Inflammatory macrophage treated with lipopolysaccharide for 1 hour (primary cell): ENCODE measurements at regions not wholly inside any gene's neighbourhood (a gene's known extent, or its start where the extent isn't known, plus 50 kb on each side); places are given as distances from the start of the nearest gene placed in this dataset.
"Not testable (repeated sequence)": the region's sequence is repeated elsewhere in the genome, so short reads cannot be mapped to it uniquely, and the experiment has no call there.

Experiments
- DNase-seq, 2 donors: peaks; one replicate each; pipeline ENCODE4 v3.0.0-alpha.2; 2020 to 2022

DNA sequence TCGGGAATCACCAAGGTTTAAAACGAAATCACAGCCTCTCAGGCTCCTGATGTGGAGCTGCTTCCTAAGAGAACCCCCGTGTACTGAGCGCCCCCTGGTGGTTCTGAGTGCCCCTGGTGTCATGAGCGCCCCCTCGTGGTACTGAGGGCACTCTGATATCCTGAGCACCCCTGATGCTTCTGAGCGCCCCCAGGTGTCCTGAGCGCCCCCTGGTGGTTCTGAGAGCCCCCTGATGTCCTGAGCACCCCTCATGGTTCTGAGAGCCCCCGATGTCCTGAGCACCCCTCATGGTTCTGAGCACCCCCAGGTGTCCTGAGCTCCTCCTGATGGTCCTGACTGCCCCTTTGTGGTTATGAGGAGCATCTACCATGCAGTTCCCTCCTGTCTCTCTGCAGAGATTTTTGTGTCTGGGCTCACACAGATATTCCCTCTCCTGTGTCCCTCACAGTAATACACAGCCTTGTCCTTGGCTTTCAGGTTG is 1092.1 kb downstream of the TMEM121 start:
- peak; percentile 13 to 22 for DNase-seq

DNA sequence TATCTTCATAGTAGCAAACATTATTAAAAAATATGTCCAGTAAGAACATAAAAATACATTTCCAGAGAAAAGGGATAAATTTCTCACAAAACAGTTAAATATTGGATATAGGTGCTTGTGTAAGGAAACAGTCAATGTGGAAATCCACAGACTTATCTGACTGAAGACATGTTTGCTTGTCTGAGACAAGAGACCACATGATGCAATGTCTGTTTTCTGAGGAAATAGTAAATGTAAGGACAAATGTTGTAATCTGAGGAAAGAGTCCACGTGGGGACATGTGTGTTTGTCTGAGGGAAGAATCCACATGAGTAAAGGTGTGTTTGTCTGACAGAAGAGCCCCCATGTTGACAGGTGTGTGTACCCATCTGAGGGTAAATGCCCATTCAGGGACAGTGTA is 1093.2 kb downstream of the TMEM121 start:
- peak; percentile 65 to 68 for DNase-seq

DNA sequence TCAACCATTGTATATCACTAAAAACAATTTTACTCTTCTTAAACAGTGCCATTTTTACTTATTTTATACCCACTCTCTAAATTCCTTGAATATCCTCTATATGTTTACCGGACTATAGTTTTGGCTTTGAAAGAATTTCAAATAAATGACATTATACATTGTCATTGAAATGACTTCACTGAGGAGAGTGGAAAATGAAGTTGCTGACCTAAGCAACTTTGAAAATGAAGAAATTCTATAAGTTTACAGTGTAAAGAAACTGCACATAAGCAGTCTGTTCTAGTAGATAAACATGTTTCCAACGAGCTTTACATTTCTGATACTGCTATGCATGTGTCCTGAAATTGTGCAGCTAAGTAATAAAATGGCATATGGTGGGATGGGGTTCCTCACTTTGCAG is 1094.0 kb downstream of the TMEM121 start:
- DNase-seq: no peak

DNA sequence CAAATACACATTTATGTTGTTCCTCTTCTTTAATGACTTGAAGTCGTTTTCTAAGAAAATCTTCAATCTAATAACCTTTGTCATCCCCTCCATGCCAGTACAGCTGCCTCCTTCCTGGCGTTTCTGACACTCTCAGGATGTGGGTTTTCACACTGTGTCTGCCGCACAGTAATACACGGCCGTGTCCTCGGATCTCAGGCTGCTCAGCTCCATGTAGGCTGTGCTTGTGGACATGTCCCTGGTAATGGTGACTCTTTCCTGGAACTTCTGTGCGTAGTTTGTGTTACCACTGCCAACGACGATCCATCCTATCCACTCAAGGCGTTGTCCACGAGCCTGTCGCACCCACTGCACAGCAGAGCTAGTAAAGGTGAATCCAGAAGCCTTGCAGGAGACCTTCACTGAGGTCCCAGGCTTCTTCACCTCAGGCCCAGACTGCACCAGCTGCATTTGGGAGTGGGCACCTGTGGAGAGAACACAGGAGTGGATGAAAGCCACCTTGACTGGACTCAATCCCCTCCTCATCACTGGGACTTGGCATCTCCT is 1095.9 kb downstream of the TMEM121 start:
- DNase-seq: no peak

DNA sequence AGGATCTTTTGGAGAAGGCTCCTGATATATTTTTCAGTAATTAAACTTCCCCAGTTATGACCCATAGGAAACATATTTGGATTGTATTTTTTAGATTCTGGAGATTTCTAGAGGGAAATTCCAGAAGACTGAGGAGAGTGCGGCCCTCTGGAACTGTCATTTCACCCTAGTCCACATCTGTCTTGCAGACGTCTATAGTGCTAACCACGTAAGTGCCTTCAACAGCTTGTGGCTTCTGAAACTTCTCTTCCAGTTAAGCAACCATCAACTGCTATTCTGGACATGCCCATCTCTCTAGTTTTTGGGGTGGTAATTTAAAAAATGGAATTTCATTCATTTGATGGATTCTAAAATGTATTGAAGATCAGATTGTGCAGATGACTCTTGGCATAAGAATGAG is 1098.8 kb downstream of the TMEM121 start:
- DNase-seq: no peak

DNA sequence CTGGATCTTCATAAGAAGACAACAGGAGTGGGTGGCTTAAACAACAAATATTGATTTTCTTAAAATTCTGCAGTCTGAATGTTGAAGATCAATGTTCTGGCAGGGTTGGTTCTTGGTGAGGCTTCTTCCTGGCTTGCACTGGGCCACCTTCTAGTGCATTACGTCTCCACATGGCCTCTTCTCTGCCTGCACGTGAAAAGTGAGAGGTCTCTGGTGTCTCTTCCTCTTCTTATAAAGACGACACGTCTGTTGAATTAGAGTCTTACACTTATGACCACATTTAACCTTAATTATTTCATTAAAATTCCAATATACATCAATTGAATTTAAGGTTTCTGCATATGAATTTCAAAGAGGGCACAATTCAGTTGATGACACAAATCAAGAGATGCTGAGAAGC is 1100.1 kb downstream of the TMEM121 start:
- not testable (repeated sequence) for DNase-seq

DNA sequence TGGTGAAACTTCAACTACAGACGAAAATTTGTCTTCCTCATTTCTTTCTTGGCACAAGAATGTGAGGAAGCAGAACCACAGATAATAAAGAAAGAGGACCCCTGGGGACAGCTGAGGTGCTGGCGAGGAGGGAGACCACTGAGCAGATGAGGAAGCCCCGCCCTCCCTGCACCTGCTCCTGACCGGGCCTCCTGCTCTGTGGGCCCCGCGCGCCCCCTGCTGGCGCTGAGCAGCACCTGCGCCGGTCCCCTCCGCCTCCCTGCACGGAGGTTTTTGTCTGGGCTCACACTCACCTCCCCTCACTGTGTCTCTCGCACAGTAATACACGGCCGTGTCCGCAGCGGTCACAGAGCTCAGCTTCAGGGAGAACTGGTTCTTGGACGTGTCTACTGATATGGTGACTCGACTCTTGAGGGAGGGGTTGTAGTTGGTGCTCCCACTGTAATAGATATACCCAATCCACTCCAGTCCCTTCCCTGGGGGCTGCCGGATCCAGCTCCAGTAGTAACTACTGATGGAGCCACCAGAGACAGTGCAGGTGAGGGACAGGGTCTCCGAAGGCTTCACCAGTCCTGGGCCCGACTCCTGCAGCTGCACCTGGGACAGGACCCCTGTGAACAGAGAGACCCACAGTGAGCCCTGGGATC is 1100.7 kb downstream of the TMEM121 start:
- peak; percentile 13 to 59 for DNase-seq

DNA sequence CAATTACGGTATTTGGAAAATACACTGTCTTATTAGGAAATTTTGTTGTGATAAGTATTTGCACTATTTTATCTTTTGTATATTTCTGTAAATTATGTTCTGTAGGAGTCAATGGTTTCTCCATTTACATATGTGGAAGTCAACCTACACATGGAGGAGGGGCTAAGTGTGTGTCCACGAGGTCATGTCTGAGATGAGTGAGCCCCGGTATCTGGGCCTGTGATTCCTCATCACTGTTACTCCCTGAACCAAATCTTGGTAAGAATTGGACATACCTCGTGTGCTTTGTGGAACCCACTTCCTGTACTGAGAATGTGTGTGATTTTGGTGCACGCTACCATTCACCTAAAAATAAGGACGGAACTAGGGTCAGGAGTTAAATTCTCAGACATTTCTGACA is 1105.5 kb downstream of the TMEM121 start:
- peak; percentile 16 to 31 for DNase-seq

DNA sequence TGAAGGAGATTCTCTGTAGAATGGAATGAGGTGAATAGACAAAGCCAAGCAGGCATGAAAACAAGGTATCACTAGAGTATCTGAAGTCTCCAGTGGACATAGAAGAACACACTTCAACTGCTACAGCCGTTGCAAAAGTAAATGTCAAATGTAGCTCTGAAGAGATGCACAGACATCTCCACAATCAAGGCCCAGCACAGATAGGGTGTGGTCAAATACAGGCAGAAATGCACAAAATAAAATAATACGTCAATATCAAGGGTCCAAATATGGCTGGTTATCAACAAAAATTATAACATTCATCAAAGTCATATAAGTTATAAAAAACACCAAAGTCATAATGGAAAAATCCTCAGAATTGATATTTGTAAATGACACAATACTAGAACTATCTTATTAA is 1107.3 kb downstream of the TMEM121 start:
- DNase-seq: no peak

DNA sequence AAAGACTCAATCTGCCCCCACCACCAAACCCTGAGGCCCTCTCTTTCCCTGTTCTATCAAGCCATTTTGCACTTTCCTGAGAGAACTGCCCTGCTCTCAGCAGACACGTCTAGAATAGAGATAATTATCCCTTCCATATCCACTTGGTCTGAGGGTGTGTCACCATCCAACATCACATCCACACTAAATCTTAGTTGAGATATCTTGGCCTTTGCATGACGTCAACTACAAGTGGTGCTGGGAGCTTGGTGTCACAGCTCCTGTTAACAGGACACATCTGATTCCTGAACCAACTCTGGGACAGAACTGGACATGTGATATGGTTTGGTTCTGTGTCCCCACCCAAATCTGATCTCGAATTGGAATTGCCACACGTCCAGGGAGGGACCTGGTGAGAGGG is 1109.2 kb downstream of the TMEM121 start:
- DNase-seq: no peak

DNA sequence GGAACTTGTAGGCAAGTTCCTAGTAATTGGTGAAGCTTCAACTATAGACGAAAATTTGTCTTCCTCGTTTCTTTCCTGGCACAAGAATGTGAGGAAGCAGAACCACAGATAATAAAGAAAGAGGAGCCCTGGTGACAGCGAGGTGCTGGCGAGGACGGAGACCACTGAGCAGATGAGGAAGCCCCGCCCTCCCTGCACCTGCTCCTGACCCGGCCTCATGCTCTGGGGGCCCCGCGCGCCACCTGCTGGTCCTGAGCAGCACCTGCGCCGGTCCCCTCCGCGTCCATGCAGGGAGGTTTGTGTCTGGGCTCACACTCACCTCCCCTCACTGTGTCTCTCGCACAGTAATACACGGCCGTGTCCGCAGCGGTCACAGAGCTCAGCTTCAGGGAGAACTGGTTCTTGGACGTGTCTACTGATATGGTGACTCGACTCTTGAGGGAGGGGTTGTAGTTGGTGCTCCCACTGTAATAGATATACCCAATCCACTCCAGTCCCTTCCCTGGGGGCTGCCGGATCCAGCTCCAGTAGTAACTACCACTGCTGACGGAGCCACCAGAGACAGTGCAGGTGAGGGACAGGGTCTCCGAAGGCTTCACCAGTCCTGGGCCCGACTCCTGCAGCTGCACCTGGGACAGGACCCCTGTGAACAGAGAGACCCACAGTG is 1112.5 kb downstream of the TMEM121 start:
- DNase-seq: not testable (repeated sequence)

DNA sequence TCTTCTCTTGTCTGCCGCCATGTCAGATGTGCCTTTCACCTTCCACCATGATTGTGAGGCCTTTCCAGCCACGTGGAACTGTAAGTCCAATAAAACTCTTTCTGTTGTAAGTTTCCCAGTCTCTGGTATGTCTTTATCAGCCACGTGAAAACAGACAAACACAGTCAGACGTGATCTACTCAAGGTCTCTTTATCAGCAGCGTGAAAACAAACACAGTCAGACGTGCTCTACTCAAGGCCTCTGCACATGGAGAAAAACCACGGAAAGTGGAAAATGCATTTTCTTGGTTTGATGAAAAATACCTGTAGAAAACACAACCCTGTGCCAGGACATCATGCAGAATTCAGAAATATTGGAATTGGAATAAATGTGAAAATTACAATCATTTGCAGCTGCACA is 1115.7 kb downstream of the TMEM121 start:
- no peak for DNase-seq

DNA sequence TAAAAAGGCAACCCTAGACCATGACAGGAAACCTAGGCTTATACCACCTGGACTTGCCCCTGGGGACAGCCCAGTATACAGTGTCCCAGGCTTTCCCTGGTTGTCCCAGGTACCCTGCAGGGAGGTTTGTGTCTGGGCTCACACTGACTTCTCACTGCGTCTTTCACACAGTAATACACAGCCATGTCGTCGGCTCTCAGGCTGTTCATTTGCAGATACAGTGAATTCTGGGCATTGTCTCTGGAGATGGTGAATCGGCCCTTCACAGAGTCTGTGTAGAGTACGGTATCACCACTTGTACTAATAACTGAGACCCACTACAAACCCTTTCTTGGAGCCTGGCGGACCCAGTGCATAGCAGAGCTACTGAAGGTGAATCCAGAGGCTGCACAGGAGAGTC is 1116.6 kb downstream of the TMEM121 start:
- DNase-seq: not testable (repeated sequence)

DNA sequence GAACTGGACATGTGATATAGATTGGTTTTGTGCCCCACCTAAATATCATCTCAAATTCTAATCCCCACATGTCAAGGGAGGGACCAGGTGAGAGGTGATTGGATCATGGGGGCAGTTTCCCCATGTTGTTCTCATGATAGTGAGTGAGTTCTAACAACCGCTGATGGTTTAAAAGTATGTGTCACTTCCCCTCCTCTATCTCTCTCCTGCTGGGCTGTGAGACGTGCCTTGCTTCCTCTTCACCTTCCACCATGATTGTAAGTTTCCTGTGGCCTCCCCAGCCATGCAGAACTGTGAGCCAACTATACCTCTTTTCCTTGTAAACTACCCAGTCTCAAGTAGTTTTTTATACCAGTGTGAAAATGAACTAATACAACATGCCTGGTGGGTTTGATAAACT is 1122.5 kb downstream of the TMEM121 start:
- DNase-seq: not testable (repeated sequence)

DNA sequence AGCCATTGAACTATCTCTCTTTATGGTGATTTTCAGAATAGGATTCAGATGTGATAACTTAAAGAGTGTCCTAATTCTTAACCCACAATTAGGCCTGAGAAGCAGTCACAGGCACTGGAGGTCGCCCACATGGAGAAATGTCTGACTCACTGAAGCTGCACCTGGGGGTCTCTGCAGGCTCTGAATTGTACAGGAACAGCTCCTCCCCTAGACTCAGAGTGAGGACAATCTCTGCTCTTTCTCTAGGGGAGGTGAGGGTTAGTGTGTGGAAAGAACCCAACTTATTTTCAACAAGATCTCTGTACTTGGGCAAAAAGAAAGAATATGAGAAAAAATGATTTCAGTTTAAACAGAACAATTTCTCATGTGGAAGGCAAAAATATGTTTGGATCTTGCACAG is 1124.6 kb downstream of the TMEM121 start:
- DNase-seq: no peak

DNA sequence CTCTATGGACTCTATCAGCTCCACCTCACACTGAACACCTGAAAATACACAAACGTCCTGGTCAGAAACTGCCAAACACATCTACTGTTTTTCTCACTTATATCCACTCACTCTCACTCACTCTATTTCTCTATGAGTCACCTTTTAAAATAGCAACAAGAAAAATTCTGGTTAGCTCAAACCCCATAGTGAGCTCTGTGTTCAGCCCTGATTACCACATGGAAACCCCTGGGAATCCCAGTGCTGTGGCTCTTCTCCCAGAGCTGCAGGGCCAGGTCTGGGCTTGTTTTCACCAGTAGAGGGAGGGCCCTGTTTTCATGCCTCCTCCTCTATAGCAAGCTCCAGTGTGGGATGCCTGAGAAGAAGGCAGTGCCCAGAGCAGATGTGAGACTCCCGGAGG is 1126.1 kb downstream of the TMEM121 start:
- peak in 1 of 2 donors; percentile 59 for DNase-seq

DNA sequence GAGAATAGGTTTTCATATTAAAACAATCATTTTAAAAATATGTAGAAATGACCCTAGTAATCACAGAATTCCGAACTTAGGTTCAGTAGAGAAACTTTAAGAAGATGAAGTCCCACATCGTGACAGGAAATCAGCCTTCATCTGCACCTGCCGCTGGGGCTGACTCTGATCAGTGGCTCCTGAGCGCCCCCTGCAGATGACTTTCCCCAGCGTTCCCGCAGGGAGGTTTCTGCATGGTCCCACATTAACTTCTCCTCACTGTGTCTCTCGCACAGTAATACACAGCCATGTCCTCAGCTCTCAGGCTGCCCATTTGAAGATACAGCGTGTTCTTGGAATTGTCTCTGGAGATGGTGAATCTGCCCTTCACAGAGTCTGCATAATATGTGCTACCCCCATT is 1131.1 kb downstream of the TMEM121 start:
- peak in 1 of 2 donors; percentile 2 for DNase-seq

DNA sequence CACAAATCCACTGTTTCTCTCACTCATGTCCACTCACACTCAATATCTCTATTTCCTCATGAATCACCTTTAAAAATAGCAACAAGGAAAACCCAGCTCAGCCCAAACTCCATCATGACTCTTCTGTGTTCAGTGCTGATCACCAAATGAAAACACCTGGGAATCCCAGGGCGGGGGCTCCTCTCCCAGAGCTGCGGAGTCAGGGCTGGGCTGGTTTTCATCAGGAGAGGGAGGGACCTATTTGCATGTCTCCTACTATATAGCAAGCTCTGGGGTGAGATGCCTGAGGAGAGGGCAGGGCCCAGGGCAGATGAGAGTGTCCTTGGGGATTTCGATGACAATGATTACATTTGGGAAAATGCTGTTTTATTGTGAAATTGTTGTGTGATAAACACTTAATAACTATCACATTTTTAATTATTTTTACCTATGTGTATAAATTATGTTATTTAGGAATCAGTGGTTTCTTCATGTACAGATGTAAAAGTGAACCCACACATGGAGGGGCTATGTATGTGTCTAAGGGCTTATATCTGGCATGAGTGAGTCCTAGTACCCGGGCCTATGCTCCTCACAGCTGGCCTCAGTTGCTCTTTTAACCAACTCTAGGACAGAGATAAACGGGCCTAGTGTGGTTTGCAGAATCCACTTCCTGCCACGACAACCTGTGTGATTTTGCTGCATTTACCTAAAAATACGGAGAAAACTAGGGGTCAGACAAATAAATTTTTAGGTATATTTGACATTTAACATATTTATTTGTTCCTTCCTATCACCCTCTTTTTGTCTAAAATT is 1131.9 kb downstream of the TMEM121 start:
- peak in 1 of 2 donors; percentile 17 for DNase-seq

DNA sequence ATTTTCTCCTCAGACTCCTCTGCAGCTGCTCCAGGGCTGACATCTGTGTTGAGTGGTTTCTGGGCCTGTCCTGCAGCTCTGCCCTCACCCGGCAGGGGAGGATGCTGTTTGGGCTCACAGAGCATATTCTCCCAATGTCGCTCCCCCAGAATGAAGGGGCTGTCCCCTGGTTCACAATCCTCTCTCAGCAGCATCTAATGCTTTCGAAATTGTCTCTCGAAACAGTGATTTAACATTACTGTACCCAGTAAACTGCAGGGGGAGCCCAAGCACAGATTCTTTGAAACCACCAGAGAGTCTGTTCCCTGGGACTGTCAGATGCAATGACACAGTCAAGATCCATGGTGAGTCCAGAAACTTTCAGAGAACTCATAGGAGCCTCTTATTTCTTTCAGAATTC is 1135.2 kb downstream of the TMEM121 start:
- peak; percentile 70 to 80 for DNase-seq

DNA sequence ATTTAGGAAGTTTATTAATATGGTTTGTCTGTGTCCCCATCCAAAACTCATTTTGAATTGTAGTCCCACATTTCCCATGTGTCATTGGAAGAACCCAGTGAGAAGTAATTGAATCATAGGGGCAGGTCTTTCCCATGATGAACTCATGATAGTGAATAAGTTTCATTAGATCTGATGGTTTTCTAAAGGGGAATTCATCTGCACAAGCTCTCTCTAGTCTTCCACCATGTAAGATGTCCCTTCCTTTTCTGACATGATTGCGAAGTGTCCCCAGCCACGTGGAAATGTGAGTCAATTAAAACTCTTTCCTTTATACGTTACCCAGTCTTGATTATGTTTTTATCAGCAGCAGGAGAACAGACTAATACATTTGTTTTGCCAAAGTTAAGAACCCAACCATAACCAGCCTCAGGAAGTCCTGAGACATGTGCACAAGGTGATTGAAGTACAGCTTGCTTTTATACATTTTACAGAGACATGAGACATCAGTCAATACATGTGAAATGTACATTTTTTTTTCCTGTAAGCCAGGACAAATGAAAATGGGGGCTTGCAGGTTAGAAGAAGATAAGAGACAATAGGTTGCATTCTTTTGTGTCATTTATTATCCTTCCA is 1136.7 kb downstream of the TMEM121 start:
- DNase-seq: peak; percentile 69 to 85

DNA sequence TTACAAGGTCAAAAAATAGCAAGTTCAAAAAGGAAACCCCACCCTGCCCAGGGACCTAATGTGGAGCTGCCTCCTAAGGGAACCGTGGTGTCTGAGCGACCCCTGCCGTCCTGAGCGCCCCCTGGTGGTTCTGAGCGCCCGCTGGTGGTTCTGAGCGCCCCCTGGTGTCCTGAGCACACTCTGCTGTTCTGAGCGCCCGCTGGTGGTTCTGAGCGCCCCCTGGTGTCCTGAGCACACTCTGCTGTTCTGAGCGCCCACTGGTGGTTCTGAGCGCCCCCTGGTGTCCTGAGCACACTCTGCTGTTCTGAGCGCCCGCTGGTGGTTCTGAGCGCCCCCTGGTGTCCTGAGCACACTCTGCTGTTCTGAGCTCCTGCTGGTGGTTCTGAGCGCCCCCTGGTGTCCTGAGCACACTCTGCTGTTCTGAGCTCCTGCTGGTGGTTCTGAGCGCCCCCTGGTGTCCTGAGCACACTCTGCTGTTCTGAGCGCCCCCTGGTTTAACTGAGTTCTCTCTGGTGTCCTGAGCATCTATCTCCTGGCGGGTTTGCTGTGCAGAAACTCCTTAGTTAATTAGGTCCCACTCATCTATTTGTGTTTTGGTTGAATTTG is 1137.5 kb downstream of the TMEM121 start:
- peak; percentile 10 to 56 for DNase-seq

DNA sequence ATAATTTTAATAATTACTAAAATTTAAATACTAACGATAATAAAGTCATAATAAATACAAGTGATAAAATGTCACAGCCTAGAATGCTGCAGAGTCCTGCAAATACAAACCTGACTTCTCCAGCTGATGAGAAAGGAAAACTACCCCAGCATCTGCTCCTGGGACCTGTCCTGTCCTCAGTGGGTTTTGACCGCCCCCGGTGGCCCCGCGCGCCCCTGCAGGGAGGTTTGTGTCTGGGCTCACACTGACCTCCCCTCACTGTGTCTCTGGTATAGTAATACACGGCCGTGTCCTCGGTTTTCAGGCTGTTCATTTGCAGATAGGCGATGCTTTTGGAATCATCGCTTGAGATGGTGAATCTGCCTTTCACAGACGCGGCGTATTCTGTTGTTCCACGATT is 1139.4 kb downstream of the TMEM121 start:
- DNase-seq: no peak

DNA sequence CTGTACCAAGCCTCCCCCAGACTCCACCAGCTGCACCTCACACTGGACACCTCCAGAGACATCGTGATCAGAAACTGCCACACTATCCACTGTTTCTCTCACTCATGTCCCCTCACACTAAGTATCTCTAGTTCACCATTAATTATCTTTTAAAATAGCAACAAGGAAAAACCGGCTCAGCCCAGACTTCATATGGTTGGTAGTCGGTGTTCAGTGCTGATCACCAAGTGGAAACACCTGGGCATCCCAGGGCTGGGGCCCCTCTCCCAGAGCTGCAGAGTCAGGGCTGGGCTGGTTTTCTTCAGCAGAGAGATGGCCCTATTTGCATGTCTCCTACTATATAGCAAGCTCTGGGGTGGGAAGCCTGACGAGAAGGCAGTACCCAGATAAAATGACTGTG is 1140.0 kb downstream of the TMEM121 start:
- DNase-seq: no peak
